ENCODE measurements at regions not wholly inside any gene's neighbourhood (a gene's known extent, or its start where the extent isn't known, plus 50 kb on each side); places are given as distances from the start of the nearest gene placed in this dataset.

DNA sequence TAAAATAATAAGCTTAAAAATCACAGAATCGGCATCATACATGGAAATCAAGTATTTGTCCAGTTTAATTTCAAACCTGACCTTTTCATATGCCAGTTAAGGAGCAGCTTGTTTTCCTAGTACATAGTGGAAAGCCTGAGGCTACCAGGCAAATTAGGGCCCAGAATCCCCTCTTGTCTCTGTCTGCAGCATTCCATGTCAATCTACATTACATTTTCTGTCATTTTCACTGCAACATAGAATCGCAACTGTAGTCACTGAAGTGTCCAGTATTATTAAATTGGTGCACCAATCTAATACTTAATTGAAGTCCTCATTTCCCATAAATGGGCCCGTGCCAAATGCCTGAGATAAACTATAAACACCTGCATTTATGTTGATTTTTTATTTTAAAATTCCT is 1352.2 kb upstream of the ACO1 start:
- H4K20me1 ChIP-seq (ENCODE audit: insufficient read depth, low read length): no peaks in the 10 kb centered on the region
- H3F3A ChIP-seq (ENCODE audit: insufficient read depth, low read length): no peaks in the 10 kb centered on the region
- no peaks in the 10 kb centered on the region for H3K27me3 ChIP-seq (replicated peaks; ENCODE audit: insufficient read depth, low read length)
- TF ChIP-seq EZH2 (optimal IDR thresholded peaks at IDR 0.05; ENCODE audit: low read depth, low read length): no peak
- TF ChIP-seq EZH2phosphoT487 (IDR thresholded peaks at IDR 0.05; ENCODE audit: low read length): no peak
- TF ChIP-seq, protein P1, sequence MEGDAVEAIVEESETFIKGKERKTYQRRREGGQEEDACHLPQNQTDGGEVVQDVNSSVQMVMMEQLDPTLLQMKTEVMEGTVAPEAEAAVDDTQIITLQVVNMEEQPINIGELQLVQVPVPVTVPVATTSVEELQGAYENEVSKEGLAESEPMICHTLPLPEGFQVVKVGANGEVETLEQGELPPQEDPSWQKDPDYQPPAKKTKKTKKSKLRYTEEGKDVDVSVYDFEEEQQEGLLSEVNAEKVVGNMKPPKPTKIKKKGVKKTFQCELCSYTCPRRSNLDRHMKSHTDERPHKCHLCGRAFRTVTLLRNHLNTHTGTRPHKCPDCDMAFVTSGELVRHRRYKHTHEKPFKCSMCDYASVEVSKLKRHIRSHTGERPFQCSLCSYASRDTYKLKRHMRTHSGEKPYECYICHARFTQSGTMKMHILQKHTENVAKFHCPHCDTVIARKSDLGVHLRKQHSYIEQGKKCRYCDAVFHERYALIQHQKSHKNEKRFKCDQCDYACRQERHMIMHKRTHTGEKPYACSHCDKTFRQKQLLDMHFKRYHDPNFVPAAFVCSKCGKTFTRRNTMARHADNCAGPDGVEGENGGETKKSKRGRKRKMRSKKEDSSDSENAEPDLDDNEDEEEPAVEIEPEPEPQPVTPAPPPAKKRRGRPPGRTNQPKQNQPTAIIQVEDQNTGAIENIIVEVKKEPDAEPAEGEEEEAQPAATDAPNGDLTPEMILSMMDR (IDR thresholded peaks at IDR 0.05; ENCODE audit: low read length): no peak
- no peak overlapping the region for H3K4me3 ChIP-seq (ENCODE audit: low read length)
- H3K9me3 ChIP-seq (replicated peaks; ENCODE audit: insufficient read depth, low read length): no peaks in the 10 kb centered on the region
- no peak overlapping the region for H3K9ac ChIP-seq (ENCODE audit: low read length)
- no peak overlapping the region for H3K4me2 ChIP-seq (ENCODE audit: low read depth, low read length)
- no peak overlapping the region for H3K27ac ChIP-seq (ENCODE audit: low read length)
- no peaks in the 10 kb centered on the region for H3K79me2 ChIP-seq (ENCODE audit: low read length)
- DNase-seq: no peak
- no peaks in the 10 kb centered on the region for H3K36me3 ChIP-seq (replicated peaks; ENCODE audit: insufficient read depth, low read length)
- H2AFZ ChIP-seq (ENCODE audit: low read length): no peak overlapping the region
- no peaks in the 10 kb centered on the region for H3K4me1 ChIP-seq (ENCODE audit: low read length)
- H3K9me2 ChIP-seq (replicated peaks; ENCODE audit: insufficient read depth, low read length): no peaks in the 10 kb centered on the region

DNA sequence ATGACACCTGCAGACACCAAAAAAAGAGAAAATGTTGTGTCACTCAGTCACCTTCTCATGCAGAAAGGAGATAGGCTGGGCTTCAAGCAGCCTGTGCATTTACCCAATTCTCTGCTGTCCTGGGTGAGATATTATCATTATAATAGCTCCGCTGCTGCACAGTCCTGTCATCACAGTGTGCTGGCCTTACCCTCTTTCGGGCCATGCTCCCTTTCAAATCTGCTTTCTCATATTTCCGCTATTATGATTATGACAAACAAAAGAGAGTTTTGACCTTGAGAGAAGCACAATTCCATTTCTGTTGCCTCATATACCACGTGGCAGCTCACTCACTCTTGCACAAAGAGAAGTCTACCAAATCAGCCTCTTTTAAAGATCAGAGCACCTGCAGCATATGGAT is 1350.1 kb upstream of the ACO1 start:
- H3K27ac ChIP-seq (ENCODE audit: low read length): no peak overlapping the region
- H3F3A ChIP-seq (ENCODE audit: insufficient read depth, low read length): no peaks in the 10 kb centered on the region
- H3K9me3 ChIP-seq (replicated peaks; ENCODE audit: insufficient read depth, low read length): no peaks in the 10 kb centered on the region
- H3K79me2 ChIP-seq (ENCODE audit: low read length): no peaks in the 10 kb centered on the region
- TF ChIP-seq EZH2 (optimal IDR thresholded peaks at IDR 0.05; ENCODE audit: low read depth, low read length) (no peak), EZH2phosphoT487 (IDR thresholded peaks at IDR 0.05; ENCODE audit: low read length) (no peak)
- TF ChIP-seq, protein P1 (IDR thresholded peaks at IDR 0.05; ENCODE audit: low read length): no peak
- no peaks in the 10 kb centered on the region for H4K20me1 ChIP-seq (ENCODE audit: insufficient read depth, low read length)
- H3K9me2 ChIP-seq (replicated peaks; ENCODE audit: insufficient read depth, low read length): no peaks in the 10 kb centered on the region
- no peak overlapping the region for H3K4me2 ChIP-seq (ENCODE audit: low read depth, low read length)
- no peak overlapping the region for H3K9ac ChIP-seq (ENCODE audit: low read length)
- H3K36me3 ChIP-seq (replicated peaks; ENCODE audit: insufficient read depth, low read length): no peaks in the 10 kb centered on the region
- no peaks in the 10 kb centered on the region for H3K4me1 ChIP-seq (ENCODE audit: low read length)
- no peak overlapping the region for H3K4me3 ChIP-seq (ENCODE audit: low read length)
- no peaks in the 10 kb centered on the region for H3K27me3 ChIP-seq (replicated peaks; ENCODE audit: insufficient read depth, low read length)
- no peak for DNase-seq
- no peak overlapping the region for H2AFZ ChIP-seq (ENCODE audit: low read length)

DNA sequence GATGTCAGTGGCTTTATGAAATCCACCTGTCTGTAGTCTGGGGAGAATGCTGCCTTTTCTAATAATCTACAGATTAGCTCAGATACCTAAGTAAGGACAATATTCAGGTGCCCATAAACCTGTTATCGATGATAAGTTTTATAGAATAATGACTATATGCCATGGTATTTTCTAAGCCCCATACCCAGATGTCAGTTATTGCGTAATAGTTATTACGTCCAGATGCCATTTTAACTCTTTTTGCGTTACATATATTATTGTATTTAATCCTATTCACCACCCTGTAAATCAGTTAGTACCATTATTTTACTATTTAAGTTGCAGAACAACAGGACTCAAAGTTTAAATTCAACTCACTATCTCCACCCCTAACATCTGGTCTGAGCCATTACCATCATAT is 1343.9 kb upstream of the ACO1 start:
- H3K4me2 ChIP-seq (ENCODE audit: low read depth, low read length): no peak overlapping the region

More for the DNA sequence above, 1343.9 kb upstream of the ACO1 start:
- H3F3A ChIP-seq (ENCODE audit: insufficient read depth, low read length): no peaks in the 10 kb centered on the region
- no peaks in the 10 kb centered on the region for H3K9me3 ChIP-seq (replicated peaks; ENCODE audit: insufficient read depth, low read length)
- no peaks in the 10 kb centered on the region for H3K4me1 ChIP-seq (ENCODE audit: low read length)
- no peak for TF ChIP-seq EZH2phosphoT487 (IDR thresholded peaks at IDR 0.05; ENCODE audit: low read length)
- TF ChIP-seq EZH2 (optimal IDR thresholded peaks at IDR 0.05; ENCODE audit: low read depth, low read length): no peak
- TF ChIP-seq, protein P1 (IDR thresholded peaks at IDR 0.05; ENCODE audit: low read length): no peak
- H3K9ac ChIP-seq (ENCODE audit: low read length): no peak overlapping the region
- H3K27me3 ChIP-seq (replicated peaks; ENCODE audit: insufficient read depth, low read length): no peaks in the 10 kb centered on the region
- no peaks in the 10 kb centered on the region for H3K9me2 ChIP-seq (replicated peaks; ENCODE audit: insufficient read depth, low read length)
- H3K79me2 ChIP-seq (ENCODE audit: low read length): no peaks in the 10 kb centered on the region
- no peaks in the 10 kb centered on the region for H3K36me3 ChIP-seq (replicated peaks; ENCODE audit: insufficient read depth, low read length)
- no peak overlapping the region for H3K27ac ChIP-seq (ENCODE audit: low read length)
- DNase-seq: no peak
- H3K4me3 ChIP-seq (ENCODE audit: low read length): no peak overlapping the region
- H4K20me1 ChIP-seq (ENCODE audit: insufficient read depth, low read length): no peaks in the 10 kb centered on the region
- H2AFZ ChIP-seq (ENCODE audit: low read length): no peak overlapping the region
